T1000 (cell line): ENCODE measurements at regions not wholly inside any gene's neighbourhood (a gene's known extent, or its start where the extent isn't known, plus 50 kb on each side); places are given as distances from the start of the nearest gene placed in this dataset.
"Not testable (repeated sequence)": the region's sequence is repeated elsewhere in the genome, so short reads cannot be mapped to it uniquely, and the experiment has no call there.

Experiments used
- DNase-seq: peaks from one replicate; lab custom pipeline; 2025; ENCODE audit warnings: mixed read lengths; lab: John Stamatoyannopoulos, UW

GRCh38 chr4:96317891-96318290 lies 478.0 kb downstream of the PDHA2 start:
- DNase-seq = no peak

DNA sequence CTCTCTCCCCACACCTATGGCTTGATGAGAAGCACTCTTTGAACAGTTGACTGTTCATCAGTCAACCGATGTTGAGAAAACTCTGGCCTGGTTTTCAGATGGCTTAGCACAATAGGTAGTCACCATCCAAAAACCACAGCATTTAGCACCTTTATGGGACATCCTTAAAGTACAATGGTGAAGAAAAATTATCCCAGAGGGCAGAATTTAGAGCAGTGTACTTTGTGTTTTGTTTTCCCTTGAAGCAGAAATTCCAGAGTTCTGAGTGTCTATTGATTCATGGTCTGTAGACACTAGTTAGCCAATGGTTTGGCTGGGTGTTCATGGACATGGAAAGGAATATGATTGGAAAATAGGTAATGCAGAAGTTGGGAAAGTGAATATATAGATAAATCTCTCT lies 487.0 kb downstream of the PDHA2 start:
- DNase-seq = no peak

GRCh38 chr4:96342196-96342595 lies 502.3 kb downstream of the PDHA2 start:
- no peak for DNase-seq

GRCh38 chr4:96342790-96343455 lies 503.0 kb downstream of the PDHA2 start:
- DNase-seq = no peak

DNA sequence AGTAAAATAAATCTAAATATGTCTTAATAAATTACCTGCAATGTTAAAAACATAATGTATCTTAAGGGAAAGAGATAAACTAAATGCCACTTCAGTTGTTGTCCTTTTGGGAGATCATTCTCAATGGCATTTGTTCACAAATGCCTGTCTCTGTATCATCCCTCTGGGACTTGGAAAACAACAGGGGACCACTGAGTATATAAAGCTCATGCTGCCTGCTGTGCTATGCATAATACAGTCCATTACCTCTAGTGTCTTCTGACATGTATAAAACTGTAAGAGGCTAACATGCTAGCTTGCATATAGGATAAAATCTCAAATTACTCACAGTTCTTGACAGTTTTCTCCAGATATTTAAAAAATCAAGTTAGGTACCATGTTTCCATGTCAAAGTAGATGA lies 503.9 kb downstream of the PDHA2 start:
- no peak for DNase-seq

GRCh38 chr4:96347582-96347981 lies 507.7 kb downstream of the PDHA2 start:
- no peak for DNase-seq

DNA sequence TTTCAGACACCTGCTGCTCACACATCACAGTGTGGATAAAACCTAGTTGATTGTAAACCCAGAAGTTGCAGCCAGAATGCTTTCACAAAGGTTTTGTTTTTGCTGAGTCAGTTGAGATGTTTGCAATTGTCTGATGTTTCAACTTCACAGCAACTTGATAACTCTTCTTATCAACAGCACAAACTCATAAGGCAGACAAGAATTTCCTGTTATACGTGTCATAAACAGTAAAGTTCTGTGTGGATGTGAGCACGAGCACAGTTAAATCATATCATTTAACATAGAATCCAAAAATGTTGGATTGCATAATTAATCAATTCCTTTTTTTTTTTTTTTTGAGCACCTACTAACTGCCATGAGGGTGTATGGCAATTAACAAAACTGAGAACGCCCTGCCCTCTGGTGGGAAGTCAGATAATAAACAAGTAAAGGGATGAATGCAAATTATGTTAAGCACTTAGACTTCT lies 512.2 kb downstream of the PDHA2 start:
- DNase-seq = no peak

DNA sequence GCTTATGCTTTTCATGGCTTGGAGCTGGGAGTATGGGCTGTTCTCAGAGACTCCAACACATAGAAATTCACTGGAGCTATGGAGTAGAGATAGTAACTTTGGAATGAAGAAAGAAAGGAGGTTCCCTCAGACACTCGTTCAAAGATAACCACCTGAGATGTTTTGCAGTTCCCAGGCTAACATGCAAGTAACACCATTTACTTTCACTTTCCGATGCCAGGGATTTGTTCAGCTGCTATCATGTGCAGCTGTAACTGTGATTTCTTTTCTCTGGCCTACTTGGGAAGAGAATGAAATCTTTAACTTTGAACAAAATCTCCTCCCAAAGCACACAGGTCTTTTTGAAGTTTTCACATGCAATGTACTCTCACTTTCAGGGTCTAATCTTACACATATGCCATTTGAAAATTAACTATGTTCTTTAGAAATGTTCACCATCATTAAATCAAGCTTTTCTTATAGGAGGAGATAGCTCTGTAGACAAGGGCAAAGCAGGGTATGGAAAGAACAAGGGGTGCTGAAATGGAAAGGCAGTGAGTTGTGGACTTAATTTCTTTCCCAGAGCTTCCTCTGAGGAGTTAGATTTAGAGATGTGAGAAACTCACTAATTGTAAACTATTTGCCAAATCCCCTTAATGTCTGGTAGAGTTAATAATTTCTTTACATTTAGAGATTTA lies 514.3 kb downstream of the PDHA2 start:
- DNase-seq = no peak

DNA sequence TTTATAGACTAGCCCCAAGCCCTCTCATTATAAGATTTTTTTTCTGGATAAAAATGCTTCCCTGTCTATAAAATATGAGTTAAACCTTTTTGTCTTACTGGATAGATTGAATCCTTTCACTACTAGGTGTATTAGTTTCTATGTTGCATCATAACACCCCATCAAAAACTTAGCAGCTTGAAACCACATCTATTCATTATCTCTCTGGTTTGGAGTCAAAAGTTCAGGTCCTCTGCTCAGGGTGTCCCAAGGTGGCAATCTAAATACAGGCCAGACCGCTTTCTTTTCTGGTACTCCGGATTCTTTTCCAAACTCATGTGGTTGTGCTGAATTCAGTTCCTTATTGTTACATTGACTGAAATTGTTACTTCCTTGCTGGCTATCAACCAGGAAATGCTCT lies 515.5 kb downstream of the PDHA2 start:
- DNase-seq = no peak

GRCh38 chr4:96356591-96357370 lies 516.9 kb downstream of the PDHA2 start:
- DNase-seq = no peak

GRCh38 chr4:96366632-96367031 lies 526.7 kb downstream of the PDHA2 start:
- DNase-seq = no peak

DNA sequence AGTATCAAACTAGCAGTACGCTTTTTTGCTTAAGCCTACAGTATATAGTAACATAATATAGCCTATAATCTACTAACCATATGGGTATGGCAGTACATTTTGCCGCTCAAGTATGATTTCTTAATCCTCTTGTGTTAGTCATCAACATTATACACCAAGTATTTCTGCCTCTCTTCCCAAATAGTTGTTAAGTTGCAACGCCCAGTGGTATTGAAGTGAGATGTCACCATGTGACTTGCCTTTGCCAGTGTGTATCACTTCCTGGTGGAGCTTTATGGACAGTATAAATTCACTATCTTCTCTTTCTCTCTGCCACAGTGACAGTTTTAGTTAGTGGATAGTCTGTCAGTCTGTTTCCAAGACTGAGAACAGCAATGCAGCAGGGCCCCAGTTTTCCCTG lies 535.5 kb downstream of the PDHA2 start:
- DNase-seq = no peak

- no peak for DNase-seq
These were observed 539.6 kb downstream of the PDHA2 start for GRCh38 chr4:96379524-96379923.

DNA sequence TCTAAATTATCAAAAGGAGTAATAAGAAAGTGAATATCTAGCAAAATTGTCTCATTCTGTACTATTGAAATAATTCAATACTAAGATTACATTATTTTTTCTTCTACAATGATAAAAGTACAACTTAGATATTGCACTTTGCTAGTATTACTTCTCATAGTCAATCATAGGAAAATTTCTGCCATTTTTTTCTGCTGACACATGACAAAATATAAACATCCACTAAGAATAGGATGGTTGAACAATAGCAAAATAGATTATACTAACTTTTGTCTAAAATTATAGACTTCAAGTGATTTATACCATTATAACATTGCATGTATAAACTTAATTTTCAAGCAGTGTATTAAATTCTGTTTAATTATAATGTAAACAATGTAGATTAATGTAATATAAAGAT lies 540.2 kb downstream of the PDHA2 start:
- DNase-seq = no peak

GRCh38 chr4:96383349-96383748 lies 543.5 kb downstream of the PDHA2 start:
- no peak for DNase-seq

GRCh38 chr4:96389770-96390169 lies 549.9 kb downstream of the PDHA2 start:
- no peak for DNase-seq

DNA sequence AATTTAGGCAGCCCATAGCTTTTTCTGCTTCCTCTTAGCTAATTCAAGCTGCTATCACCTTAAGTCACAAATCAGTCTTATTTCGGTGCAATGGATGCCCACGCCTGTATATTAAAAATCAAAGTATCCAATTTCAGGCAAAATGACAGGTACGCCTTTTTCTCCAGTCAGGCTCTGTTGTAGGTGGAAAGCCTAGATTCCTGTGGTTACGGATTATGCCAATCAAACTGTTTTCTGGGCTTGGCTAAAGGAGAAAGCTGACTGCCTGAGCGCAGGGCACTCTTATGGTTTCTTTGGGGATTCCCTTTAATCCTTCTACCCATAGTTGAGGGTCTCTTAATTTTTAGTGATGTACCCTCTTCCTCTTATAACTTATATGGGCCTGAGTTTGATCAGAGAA lies 550.5 kb downstream of the PDHA2 start:
- no peak for DNase-seq

GRCh38 chr4:96395747-96396146 lies 555.9 kb downstream of the PDHA2 start:
- DNase-seq = no peak

GRCh38 chr4:96406742-96407141 lies 566.8 kb downstream of the PDHA2 start:
- DNase-seq = no peak

GRCh38 chr4:96407225-96407624 lies 567.3 kb downstream of the PDHA2 start:
- DNase-seq = no peak

DNA sequence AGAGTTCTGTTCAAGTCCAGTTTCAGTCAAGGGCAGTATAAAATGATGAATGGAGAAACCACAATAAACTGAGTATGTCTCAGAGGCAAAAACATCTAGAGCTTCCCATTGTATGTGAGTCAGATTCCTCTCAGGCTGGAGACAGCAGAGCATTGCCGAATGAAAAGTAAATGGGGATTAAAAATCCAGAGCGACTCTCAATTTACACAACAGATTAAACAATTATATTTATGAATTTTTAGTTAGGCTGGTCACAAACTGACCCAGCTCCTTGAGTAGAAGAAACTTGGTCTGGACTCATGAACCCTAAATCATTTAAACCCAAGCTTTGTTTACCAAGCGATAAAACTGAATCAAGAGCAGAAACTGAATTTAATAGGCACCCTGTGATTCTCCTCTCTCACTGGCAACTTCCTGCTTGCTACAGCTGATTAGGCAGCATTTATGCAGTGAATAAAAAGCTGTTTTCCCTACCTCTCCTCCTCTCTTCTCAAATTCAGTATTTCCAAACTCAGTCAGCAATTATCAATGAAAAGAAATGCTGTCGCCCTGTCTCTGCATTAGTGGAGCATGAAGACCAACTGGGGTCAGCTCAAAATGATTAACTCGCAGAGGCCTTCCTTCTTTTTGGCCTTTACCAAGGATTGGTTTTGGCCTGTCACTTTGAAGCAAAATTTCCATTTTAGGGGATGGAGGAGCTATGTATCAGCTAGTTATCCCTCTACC lies 568.0 kb downstream of the PDHA2 start:
- no peak for DNase-seq

DNA sequence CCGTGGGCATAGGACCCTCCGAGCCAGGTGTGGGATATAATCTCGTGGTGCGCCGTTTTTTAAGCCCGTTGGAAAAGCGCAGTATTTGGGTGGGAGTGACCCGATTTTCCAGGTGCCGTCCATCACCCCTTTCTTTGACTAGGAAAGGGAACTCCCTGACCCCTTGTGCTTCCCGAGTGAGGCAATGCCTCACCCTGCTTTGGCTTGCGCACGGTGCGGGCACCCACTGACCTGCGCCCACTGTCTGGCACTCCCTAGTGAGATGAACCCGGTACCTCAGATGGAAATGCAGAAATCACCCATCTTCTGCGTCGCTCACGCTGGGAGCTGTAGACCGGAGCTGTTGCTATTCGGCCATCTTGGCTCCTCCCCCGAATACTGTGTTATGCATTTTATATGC lies 575.0 kb downstream of the PDHA2 start:
- DNase-seq = not testable (repeated sequence)
